ENCODE measurements at regions not wholly inside any gene's neighbourhood (a gene's known extent, or its start where the extent isn't known, plus 50 kb on each side); places are given as distances from the start of the nearest gene placed in this dataset.
"Not testable (repeated sequence)": the region's sequence is repeated elsewhere in the genome, so short reads cannot be mapped to it uniquely, and the experiment has no call there.

DNA sequence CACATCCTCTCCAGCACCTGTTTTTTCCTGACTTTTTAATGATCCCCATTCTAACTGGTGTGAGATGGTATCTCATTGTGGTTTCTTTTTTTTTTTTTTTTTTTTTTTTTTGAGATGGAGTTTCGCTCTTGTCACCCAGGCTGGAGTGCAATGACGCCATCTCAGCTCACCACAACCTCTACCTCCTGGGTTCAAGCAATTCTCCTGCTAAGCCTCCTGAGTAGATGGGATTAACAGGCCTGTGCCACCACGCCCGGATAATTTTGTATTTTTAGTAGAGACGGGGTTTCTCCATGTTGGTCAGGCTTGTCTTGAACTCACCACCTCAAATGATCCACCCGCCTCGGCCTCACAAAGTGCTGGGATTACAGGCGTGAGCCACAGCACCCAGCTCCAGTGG, 184.7 kb downstream of the C9orf152 start:
- TF ChIP-seq, protein P1, sequence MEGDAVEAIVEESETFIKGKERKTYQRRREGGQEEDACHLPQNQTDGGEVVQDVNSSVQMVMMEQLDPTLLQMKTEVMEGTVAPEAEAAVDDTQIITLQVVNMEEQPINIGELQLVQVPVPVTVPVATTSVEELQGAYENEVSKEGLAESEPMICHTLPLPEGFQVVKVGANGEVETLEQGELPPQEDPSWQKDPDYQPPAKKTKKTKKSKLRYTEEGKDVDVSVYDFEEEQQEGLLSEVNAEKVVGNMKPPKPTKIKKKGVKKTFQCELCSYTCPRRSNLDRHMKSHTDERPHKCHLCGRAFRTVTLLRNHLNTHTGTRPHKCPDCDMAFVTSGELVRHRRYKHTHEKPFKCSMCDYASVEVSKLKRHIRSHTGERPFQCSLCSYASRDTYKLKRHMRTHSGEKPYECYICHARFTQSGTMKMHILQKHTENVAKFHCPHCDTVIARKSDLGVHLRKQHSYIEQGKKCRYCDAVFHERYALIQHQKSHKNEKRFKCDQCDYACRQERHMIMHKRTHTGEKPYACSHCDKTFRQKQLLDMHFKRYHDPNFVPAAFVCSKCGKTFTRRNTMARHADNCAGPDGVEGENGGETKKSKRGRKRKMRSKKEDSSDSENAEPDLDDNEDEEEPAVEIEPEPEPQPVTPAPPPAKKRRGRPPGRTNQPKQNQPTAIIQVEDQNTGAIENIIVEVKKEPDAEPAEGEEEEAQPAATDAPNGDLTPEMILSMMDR (IDR thresholded peaks at IDR 0.05; ENCODE audit: low read length) = not testable (repeated sequence)
- TF ChIP-seq EZH2 (IDR thresholded peaks at IDR 0.05; ENCODE audit: borderline replicate concordance, low read length) = not testable (repeated sequence)
